Activated CD8-positive, alpha-beta T cell treated with anti-CD3 and anti-CD28 coated beads, Interleukin-2, amount 10 ng/mL, durations not matched to agents 7 days and 5 days (primary cell): ENCODE measurements at regions not wholly inside any gene's neighbourhood (a gene's known extent, or its start where the extent isn't known, plus 50 kb on each side); places are given as distances from the start of the nearest gene placed in this dataset.
"Not testable (repeated sequence)": the region's sequence is repeated elsewhere in the genome, so short reads cannot be mapped to it uniquely, and the experiment has no call there.

Experiments
- ATAC-seq: fragments of 150-1000 bp; cut with Tn5 transposase; one replicate; pipeline ENCODE4 v1.10.0; 2021; ENCODE audit warnings: moderate library complexity
- CTCF ChIA-PET: fragments of 350-600 bp; sonication (Branson Sonifier 250); formaldehyde crosslinking; loops from one replicate; lab custom pipeline; 2021; ENCODE audit warnings: antibody characterized with exemption; lab: Charles Lee
- POLR2A ChIA-PET: fragments of 350-600 bp; sonication (Branson Sonifier 250); formaldehyde crosslinking; loops from one replicate; lab custom pipeline; 2021; ENCODE audit warnings: antibody characterized with exemption; lab: Charles Lee
- DNase-seq: peaks from one replicate; pipeline ENCODE4 v3.0.0-alpha.2; 2020
- H3K27ac Mint-ChIP-seq: one replicate; pipeline ENCODE4 v1.8.0; 2021; ENCODE audit warnings: mild to moderate bottlenecking, mixed read lengths
- H3K27me3 Mint-ChIP-seq: one replicate; pipeline ENCODE4 v1.8.0; 2021; ENCODE audit warnings: low read depth, mixed read lengths
- H3K36me3 Mint-ChIP-seq: one replicate; pipeline ENCODE4 v1.8.0; 2021; ENCODE audit warnings: low read depth, mixed read lengths
- H3K4me1 Mint-ChIP-seq: one replicate; pipeline ENCODE4 v1.8.0; 2021; ENCODE audit warnings: low read depth, mixed read lengths
- H3K4me3 Mint-ChIP-seq: one replicate; pipeline ENCODE4 v1.8.0; 2021; ENCODE audit warnings: mild to moderate bottlenecking, mixed read lengths
- H3K9me3 Mint-ChIP-seq: one replicate; pipeline ENCODE4 v1.8.0; 2022; ENCODE audit warnings: mixed read lengths; ENCODE audit not compliant: insufficient read depth

- no peaks in the 10 kb centered on the region for H3K27me3 Mint-ChIP-seq
- no peaks in the 10 kb centered on the region for H3K9me3 Mint-ChIP-seq
- H3K4me1 Mint-ChIP-seq = no peaks in the 10 kb centered on the region
- ChIA-PET CTCF (no interaction called here), POLR2A (no interaction called here)
- no peaks in the 10 kb centered on the region for H3K36me3 Mint-ChIP-seq
- ATAC-seq (no peak), DNase-seq (no peak)
- no peak overlapping the region for H3K4me3 Mint-ChIP-seq
- H3K27ac Mint-ChIP-seq = no peak overlapping the region
Observed at GRCh38 chr9:105993116-105993854, 298.9 kb downstream of the TMEM38B start.

- H3K27ac Mint-ChIP-seq = no peak overlapping the region
- no peak for DNase-seq
- H3K4me1 Mint-ChIP-seq = no peaks in the 10 kb centered on the region
- POLR2A ChIA-PET = no interaction called here
- H3K9me3 Mint-ChIP-seq = no peaks in the 10 kb centered on the region
- ATAC-seq = no peak
- no peaks in the 10 kb centered on the region for H3K27me3 Mint-ChIP-seq
- no peak overlapping the region for H3K4me3 Mint-ChIP-seq
- CTCF ChIA-PET = no interaction called here
- no peaks in the 10 kb centered on the region for H3K36me3 Mint-ChIP-seq
Observed at GRCh38 chr9:105993921-105994715, 299.8 kb downstream of the TMEM38B start.

DNA sequence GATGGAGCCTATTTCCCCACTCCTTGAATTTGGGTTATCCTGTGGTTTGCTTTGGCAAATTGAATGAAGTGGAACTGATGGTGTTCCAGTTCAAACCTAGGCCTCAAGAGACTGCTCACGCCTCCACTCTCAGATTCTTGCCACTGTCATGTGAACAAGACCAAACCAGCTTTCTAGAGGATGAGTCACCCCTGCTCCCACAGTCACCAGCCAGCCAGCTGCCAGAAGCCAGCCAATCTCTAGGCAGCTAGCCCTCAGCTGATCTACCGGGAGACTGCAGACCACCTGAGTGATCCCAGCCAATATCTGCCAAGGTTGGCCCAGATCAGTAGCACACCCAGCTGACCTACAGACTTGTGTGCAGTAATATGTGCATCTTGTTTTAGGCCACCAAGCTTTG lies 300.6 kb downstream of the TMEM38B start:
- ChIA-PET CTCF (no interaction called here), POLR2A (no interaction called here)
- no peak for DNase-seq
- Mint-ChIP-seq H3K36me3 (no peaks in the 10 kb centered on the region), H3K27ac (no peak overlapping the region), H3K4me3 (no peak overlapping the region), H3K9me3 (no peaks in the 10 kb centered on the region), H3K27me3 (no peaks in the 10 kb centered on the region), H3K4me1 (no peaks in the 10 kb centered on the region)
- ATAC-seq = no peak

DNA sequence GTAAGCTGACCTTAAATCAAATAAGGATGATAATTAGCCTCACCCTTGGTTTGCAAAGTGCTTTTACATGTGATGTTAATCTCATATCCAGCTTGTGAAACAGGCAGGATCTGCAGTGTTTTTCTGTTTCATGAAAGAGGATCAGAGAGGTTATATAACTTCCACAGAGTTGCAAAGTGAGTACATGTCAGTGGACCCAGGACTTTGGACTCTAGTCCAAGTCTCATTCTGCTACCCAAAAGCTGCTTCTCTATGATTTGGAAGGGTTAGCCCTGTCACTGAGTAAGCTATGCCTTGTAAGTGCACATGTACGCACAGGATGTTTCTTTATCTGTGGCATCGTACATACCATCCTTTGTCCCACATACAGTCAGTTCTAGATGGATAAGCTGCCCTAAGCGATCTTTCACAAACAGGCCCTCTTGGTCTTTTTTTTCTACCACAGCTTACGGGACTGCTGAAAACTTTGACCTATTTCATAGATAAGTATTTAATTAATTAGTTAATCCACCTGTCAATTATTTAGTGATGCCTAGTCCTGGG lies 322.9 kb downstream of the TMEM38B start:
- Mint-ChIP-seq H3K36me3 (no peaks in the 10 kb centered on the region), H3K4me3 (no peak overlapping the region), H3K27ac (no peak overlapping the region), H3K27me3 (no peaks in the 10 kb centered on the region), H3K9me3 (no peaks in the 10 kb centered on the region), H3K4me1 (no peaks in the 10 kb centered on the region)
- no peak for DNase-seq
- CTCF ChIA-PET = no interaction called here
- POLR2A ChIA-PET = no interaction called here
- no peak for ATAC-seq

DNA sequence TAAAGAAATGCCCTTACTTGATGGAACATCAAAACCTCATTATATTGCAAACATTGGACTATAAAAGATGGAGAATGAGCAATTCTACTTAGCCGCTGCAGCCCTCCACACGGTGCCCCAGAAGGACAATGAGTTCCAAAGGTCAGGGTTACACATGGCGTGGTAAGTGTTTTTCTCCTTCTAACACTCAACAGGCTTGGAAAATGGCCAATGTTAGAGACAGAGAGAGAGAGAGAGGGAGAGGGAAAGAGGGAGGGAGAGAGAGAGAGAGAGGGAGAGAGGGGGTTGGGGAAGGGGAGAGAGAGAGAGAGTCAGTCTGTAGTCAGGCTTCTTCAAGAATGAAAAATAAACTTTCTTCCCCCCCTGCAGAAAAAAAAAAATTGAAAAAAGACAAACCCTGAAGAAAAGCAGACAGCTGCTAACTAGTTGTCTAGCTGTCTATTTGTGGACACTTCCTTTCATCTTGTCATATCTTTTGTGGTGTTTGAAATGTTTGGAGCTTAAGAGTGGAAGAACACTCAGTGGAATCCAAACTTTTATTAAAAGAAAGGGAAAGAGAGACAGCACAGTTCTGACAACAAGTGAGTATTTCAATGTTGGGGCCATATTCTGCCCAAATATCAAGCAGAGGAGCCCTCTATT lies 324.8 kb downstream of the TMEM38B start:
- Mint-ChIP-seq H3K27me3 (no peaks in the 10 kb centered on the region), H3K4me3 (no peak overlapping the region), H3K4me1 (no peaks in the 10 kb centered on the region), H3K9me3 (no peaks in the 10 kb centered on the region), H3K27ac (no peak overlapping the region), H3K36me3 (no peaks in the 10 kb centered on the region)
- POLR2A ChIA-PET = no interaction called here
- DNase-seq (no peak), ATAC-seq (no peak)
- CTCF ChIA-PET = no interaction called here

DNA sequence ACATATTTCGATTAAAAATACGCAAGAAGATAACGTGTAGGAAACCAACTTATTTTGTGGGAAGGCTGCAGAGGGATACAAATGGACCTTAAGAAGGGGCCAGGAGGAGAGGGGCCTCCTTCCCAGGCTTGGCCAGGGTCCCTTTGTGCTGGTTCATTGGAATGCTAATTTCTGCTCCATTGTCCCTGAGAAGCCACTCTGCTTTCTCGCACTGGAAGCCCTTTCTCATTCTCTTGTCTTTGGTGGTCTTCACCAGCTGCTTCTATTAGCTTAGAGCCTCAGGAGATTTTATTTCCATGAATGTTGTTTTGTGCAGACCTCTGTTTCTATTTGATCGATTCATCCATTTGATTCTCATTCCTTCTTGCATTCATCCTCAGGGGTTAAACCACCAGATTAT lies 325.4 kb downstream of the TMEM38B start:
- ChIA-PET POLR2A (no interaction called here), CTCF (no interaction called here)

GRCh38 chr9:106020186-106020585 lies 325.8 kb downstream of the TMEM38B start:
- no peak for DNase-seq
- Mint-ChIP-seq H3K27me3 (no peaks in the 10 kb centered on the region), H3K36me3 (no peaks in the 10 kb centered on the region), H3K4me1 (no peaks in the 10 kb centered on the region), H3K4me3 (no peak overlapping the region), H3K9me3 (no peaks in the 10 kb centered on the region), H3K27ac (no peak overlapping the region)
- ATAC-seq = no peak
- ChIA-PET POLR2A (no interaction called here), CTCF (no interaction called here)

More for the DNA sequence above, 325.4 kb downstream of the TMEM38B start:
- Mint-ChIP-seq H3K27ac (no peak overlapping the region), H3K4me1 (no peaks in the 10 kb centered on the region), H3K4me3 (no peak overlapping the region), H3K27me3 (no peaks in the 10 kb centered on the region), H3K9me3 (no peaks in the 10 kb centered on the region), H3K36me3 (no peaks in the 10 kb centered on the region)
- ATAC-seq (no peak), DNase-seq (no peak)

DNA sequence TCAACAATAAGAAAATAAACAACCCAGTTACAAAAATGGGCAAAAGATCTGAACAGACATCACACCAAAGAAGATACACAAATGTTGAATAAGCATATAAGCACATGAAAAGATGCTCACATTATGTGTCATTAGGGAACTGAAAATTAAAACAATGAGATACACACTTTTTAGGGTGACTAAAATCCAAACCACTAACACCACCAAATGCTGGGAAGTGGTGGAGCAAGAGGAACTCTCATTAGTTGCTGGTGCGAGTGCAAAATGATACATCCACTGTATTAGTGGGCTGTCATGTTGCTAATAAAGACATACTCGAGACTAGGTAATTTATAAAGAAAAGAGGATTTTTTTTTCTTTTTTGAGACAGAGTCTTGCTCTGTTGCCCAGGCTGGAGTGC lies 329.1 kb downstream of the TMEM38B start:
- DNase-seq (no peak), ATAC-seq (no peak)
- POLR2A ChIA-PET = no interaction called here
- Mint-ChIP-seq H3K4me1 (no peaks in the 10 kb centered on the region), H3K27ac (no peak overlapping the region), H3K27me3 (no peaks in the 10 kb centered on the region), H3K36me3 (no peaks in the 10 kb centered on the region), H3K9me3 (no peaks in the 10 kb centered on the region), H3K4me3 (no peak overlapping the region)
- CTCF ChIA-PET = no interaction called here

DNA sequence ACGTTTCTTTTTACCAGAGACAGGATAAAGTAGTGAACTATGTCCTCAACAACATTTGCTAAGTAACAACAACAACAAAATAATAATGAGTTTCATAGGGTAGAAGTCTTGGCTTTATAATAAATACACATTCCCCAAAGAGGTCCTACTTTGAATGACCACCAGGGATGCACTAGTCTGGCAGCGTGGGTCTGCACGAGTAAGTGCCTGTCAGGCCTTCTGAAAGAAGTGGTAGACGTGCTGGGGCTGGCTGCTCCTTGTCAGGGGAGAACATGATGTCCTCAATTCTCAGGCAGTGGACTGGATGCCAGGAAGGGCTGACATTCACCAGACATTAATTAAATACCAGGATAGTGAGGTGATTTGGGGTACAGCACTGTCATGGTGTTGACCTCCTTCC lies 331.1 kb downstream of the TMEM38B start:
- POLR2A ChIA-PET = no interaction called here

DNA sequence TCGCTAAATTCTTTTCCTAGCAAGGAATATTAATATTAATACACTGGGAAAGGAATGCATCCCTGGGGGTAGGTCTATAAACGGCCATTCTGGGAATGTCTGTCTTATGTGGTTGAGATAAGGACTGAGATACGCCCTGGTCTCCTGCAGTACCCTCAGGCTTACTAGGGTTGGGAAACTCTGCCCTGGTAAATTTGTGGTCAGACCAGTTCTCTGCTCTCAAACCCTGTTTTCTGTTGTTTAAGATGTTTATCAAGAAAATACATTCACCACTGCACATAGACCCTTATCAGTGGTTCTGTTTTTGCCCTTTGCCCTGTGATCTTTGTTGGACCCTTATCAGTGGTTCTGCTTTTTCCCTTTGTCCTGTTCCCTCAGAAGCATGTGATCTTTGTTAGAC lies 335.8 kb downstream of the TMEM38B start:
- H3K4me3 Mint-ChIP-seq, H3K4me1 Mint-ChIP-seq, H3K36me3 Mint-ChIP-seq, DNase-seq, H3K27me3 Mint-ChIP-seq, H3K9me3 Mint-ChIP-seq, ATAC-seq, POLR2A ChIA-PET, CTCF ChIA-PET, H3K27ac Mint-ChIP-seq: not testable (repeated sequence)

More for the DNA sequence above, 331.1 kb downstream of the TMEM38B start:
- Mint-ChIP-seq H3K4me1 (no peaks in the 10 kb centered on the region), H3K27me3 (no peaks in the 10 kb centered on the region), H3K9me3 (no peaks in the 10 kb centered on the region), H3K36me3 (no peaks in the 10 kb centered on the region), H3K27ac (no peak overlapping the region), H3K4me3 (no peak overlapping the region)
- ATAC-seq (no peak), DNase-seq (no peak)
- CTCF ChIA-PET = no interaction called here

GRCh38 chr9:106032978-106033377 lies 338.6 kb downstream of the TMEM38B start:
- Mint-ChIP-seq H3K4me3 (no peak overlapping the region), H3K36me3 (no peaks in the 10 kb centered on the region), H3K4me1 (no peaks in the 10 kb centered on the region), H3K9me3 (no peaks in the 10 kb centered on the region), H3K27ac (no peak overlapping the region), H3K27me3 (no peaks in the 10 kb centered on the region)
- ChIA-PET POLR2A (no interaction called here), CTCF (no interaction called here)
- no peak for DNase-seq
- ATAC-seq = no peak

DNA sequence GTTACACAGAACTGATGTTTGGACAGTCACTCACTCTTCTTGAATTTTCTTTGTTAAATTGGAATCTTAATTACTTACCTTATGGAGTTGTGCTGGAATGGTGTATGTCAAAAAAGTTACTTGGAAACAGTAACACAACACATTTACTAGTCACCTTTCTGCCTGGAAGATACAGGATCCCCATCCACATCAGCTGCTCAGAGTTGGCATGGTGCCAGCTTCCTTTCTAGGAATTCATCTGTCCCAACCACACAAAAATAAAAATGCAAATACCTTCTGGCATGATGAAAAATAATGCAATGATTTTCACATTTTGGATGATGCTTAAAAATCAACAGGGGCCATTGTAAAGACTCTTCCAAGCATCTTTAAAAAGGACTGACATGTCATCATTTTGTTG lies 341.5 kb downstream of the TMEM38B start:
- no peak for ATAC-seq
- Mint-ChIP-seq H3K4me3 (no peak overlapping the region), H3K27me3 (no peaks in the 10 kb centered on the region), H3K27ac (no peak overlapping the region), H3K4me1 (no peaks in the 10 kb centered on the region), H3K9me3 (no peaks in the 10 kb centered on the region), H3K36me3 (no peaks in the 10 kb centered on the region)
- DNase-seq = no peak
- ChIA-PET CTCF (no interaction called here), POLR2A (no interaction called here)
